IPS-20b (cell line): ENCODE measurements at regions not wholly inside any gene's neighbourhood (a gene's known extent, or its start where the extent isn't known, plus 50 kb on each side); places are given as distances from the start of the nearest gene placed in this dataset.

Experiments
- H3K27ac ChIP-seq: one replicate; pipeline ENCODE4 v1.5.1; 2013; ENCODE audit warnings: low read length
- H3K27me3 ChIP-seq: 2 replicates; pipeline ENCODE4 v1.6.1; 2013; ENCODE audit warnings: mild to moderate bottlenecking, low read length, inconsistent platforms; ENCODE audit not compliant: insufficient read depth
- H3K36me3 ChIP-seq: 2 replicates; pipeline ENCODE4 v1.6.1; 2013; ENCODE audit warnings: low read depth, mild to moderate bottlenecking, inconsistent platforms, low read length, moderate library complexity; ENCODE audit not compliant: insufficient read depth
- H3K4me1 ChIP-seq: 2 replicates; pipeline ENCODE4 v1.6.1; 2013; ENCODE audit warnings: mild to moderate bottlenecking, control low read depth, inconsistent platforms, low read length, moderate library complexity; ENCODE audit not compliant: insufficient read depth
- H3K4me3 ChIP-seq: 2 replicates; pipeline ENCODE4 v1.5.1; 2013; ENCODE audit warnings: mild to moderate bottlenecking, low read length, inconsistent platforms
- H3K9ac ChIP-seq: 2 replicates; pipeline ENCODE4 v1.6.1; 2013; ENCODE audit warnings: low read depth, mild to moderate bottlenecking, inconsistent platforms, low read length, moderate library complexity
- H3K9me3 ChIP-seq: 2 replicates; pipeline ENCODE4 v1.6.1; 2013; ENCODE audit warnings: mild to moderate bottlenecking, low read depth, low read length, inconsistent platforms; ENCODE audit not compliant: insufficient read depth

- H3K36me3 ChIP-seq = no peaks in the 10 kb centered on the region
- H3K9ac ChIP-seq = no peak overlapping the region
- H3K4me1 ChIP-seq = peaks cover 5% of the 10 kb centered on the region
- H3K27ac ChIP-seq = no peak overlapping the region
- H3K9me3 ChIP-seq = peaks cover 10% of the 10 kb centered on the region
- H3K27me3 ChIP-seq = no peaks in the 10 kb centered on the region
- H3K4me3 ChIP-seq = no peak overlapping the region
These were observed 435.0 kb upstream of the TNP1 start for GRCh38 chr2:217294818-217295217.

DNA sequence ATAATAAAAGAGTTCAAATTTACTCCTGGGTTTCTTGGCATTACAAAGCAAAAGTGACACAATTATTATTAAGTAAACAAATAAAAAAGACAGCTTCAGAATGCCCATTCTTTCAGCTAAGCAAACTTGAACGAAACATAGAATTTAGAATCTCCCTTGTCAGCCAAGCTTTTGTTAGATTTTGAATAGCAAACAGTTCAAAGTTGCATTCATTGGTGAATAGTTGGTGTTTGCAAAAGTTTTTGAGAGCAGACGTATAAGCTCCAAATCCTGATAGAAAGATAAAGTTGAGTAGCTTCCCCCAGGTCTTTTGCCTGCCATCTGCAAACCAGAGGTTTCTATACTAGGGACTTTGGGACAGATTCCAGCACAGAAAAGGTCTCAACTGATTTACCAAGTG, 434.3 kb upstream of the TNP1 start:
- Histone ChIP-seq H3K4me1 (peaks cover 11% of the 10 kb centered on the region), H3K9ac (no peak overlapping the region), H3K36me3 (no peaks in the 10 kb centered on the region), H3K27ac (no peak overlapping the region), H3K27me3 (no peaks in the 10 kb centered on the region), H3K9me3 (peaks cover 10% of the 10 kb centered on the region), H3K4me3 (no peak overlapping the region)

DNA sequence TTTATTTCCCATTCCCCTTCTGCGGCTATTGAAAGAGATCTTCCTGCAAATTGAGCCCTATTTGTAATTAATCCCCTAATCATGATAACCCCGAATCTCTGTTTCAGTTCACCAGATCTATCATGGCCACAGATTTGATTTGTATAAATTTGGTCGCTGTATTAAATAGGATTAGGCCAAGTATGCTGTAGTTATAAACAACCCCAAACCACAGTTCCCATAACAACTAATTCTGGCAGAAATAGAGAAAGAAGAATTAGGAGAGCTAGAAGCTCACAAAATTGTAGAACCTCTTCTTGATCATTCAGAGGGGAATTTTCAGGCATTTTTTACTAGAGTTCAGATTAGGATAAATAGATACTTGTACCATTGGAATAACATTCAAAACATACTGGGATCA, 433.7 kb upstream of the TNP1 start:
- no peak overlapping the region for H3K27ac ChIP-seq

GRCh38 chr2:217293046-217293445, 433.2 kb upstream of the TNP1 start:
- peaks cover 18% of the 10 kb centered on the region for H3K9me3 ChIP-seq
- no peak overlapping the region for H3K9ac ChIP-seq
- no peak overlapping the region for H3K4me3 ChIP-seq
- 0 out of 2 replicates have a peak, but pooled peaks cover 1% of the 10 kb centered on the region for H3K36me3 ChIP-seq
- H3K4me1 ChIP-seq = peaks cover 13% of the 10 kb centered on the region
- H3K27ac ChIP-seq = no peak overlapping the region
- H3K27me3 ChIP-seq = no peaks in the 10 kb centered on the region

More for the DNA sequence above, 433.7 kb upstream of the TNP1 start:
- Histone ChIP-seq H3K36me3 (no peaks in the 10 kb centered on the region), H3K4me3 (no peak overlapping the region), H3K27me3 (no peaks in the 10 kb centered on the region), H3K4me1 (peaks cover 13% of the 10 kb centered on the region), H3K9ac (no peak overlapping the region), H3K9me3 (peaks cover 13% of the 10 kb centered on the region)

DNA sequence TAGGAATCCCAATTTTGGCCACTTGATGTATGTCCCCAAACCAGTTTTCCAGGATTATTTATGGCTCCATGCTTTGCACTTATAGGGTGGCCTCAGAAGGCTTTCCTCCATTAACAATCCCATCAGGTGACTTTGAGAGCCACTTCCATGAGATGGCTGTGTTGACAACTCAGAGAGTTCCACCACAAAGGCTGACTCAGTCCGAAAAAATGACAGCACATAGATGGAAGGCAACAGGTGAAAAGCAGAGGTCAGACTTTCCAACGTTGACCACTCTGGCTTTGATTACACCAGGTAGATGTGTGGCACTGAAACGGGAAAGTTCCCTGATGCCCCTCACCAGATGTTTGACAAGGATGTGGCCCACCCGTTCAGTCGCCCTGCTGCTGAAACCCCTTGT, 431.4 kb upstream of the TNP1 start:
- Histone ChIP-seq H3K4me3 (no peak overlapping the region), H3K27ac (no peak overlapping the region), H3K9me3 (peaks cover 17% of the 10 kb centered on the region), H3K36me3 (0 out of 2 replicates have a peak, but pooled peaks cover 3% of the 10 kb centered on the region), H3K4me1 (peaks cover 13% of the 10 kb centered on the region), H3K27me3 (no peaks in the 10 kb centered on the region), H3K9ac (no peak overlapping the region)

DNA sequence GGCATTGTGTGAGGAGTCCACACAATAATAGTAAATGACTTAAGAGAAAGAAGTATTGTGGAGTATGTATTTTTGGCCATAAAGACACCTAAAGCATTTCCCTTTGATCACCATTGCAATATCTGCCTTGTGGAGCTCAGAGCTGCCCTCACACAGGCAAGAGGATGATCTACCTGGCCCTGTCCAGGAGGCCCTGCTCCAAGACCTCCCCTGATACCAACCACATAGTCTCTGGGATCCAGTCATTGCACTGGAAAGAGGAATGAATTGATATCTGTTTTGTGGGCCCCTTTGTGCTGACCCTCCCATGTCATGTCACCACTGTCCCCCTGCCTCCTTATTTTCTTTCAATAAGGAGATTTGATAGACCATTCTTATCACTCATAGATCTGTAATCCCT, 430.6 kb upstream of the TNP1 start:
- Histone ChIP-seq H3K27ac (no peak overlapping the region), H3K4me1 (peaks cover 13% of the 10 kb centered on the region), H3K9ac (no peak overlapping the region), H3K27me3 (no peaks in the 10 kb centered on the region), H3K4me3 (no peak overlapping the region), H3K36me3 (0 out of 2 replicates have a peak, but pooled peaks cover 3% of the 10 kb centered on the region), H3K9me3 (peaks cover 17% of the 10 kb centered on the region)

DNA sequence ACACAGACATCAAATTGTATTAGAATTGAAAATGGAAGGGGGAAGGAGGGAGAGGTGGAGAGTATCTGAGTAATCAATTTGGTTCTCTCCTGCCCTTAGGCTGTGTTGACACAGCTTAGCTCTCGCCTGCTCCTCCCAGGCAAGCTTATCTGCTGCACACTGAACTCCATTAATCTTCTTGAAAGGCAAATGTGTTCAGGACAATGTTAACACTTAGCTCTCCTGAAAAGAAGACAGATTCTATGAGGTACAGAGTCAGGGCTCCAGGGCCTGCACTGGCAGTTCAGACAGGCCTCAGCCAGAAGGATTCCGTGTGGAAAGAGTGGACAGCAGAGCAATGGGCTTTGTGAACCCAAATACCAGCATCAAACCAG, 430.0 kb upstream of the TNP1 start:
- Histone ChIP-seq H3K9ac (no peak overlapping the region), H3K4me3 (peak overlapping the region; percentile 38; the same call in 1 of the 2 replicates), H3K27me3 (no peaks in the 10 kb centered on the region), H3K9me3 (peaks cover 17% of the 10 kb centered on the region), H3K4me1 (peaks cover 13% of the 10 kb centered on the region), H3K27ac (no peak overlapping the region), H3K36me3 (0 out of 2 replicates have a peak, but pooled peaks cover 3% of the 10 kb centered on the region)

DNA sequence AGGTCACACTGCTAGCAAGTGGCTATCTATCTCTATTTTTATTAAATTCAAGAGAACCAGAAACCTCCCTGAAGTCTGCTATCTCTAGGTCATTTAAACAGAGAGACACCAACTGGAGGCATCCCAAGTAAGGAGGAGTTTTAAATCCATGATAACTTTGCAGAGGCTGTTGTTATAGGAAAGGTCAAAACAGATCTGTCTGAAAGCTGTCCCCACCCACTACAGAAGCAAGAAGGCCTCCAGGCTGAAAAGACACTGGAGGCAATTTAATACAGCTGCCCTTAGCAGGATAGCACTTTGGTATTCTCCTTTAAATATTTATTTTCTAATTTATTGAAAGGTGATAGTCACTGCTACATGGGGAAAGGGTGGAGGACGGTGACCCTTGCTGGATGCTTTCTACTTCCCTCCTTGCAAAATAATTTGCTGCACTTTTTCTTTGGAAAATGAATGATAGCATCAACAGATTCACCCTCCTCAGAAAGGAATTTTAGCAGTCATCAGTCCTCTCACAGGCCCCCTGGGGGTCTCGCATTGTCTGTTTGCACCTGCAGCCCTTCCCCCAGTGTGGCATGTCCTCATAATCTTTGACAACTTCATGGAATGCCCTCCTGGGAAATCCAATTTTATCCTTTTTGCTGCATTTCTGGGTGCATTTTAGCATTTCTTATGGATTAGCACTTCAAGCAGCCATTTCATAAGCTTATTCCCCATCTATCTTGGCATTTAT, 429.5 kb upstream of the TNP1 start:
- Histone ChIP-seq H3K36me3 (0 out of 2 replicates have a peak, but pooled peaks cover 3% of the 10 kb centered on the region), H3K4me1 (peaks cover 13% of the 10 kb centered on the region), H3K27me3 (no peaks in the 10 kb centered on the region), H3K9me3 (peaks cover 17% of the 10 kb centered on the region), H3K9ac (no peak overlapping the region), H3K4me3 (peak overlapping the region; percentile 38; the same call in 1 of the 2 replicates), H3K27ac (no peak overlapping the region)

GRCh38 chr2:217288472-217289063, 428.7 kb upstream of the TNP1 start:
- Histone ChIP-seq H3K9ac (no peak overlapping the region), H3K4me3 (no peak overlapping the region; the same call in 1 of the 2 replicates), H3K9me3 (peaks cover 17% of the 10 kb centered on the region), H3K36me3 (0 out of 2 replicates have a peak, but pooled peaks cover 3% of the 10 kb centered on the region), H3K27me3 (no peaks in the 10 kb centered on the region), H3K4me1 (peaks cover 13% of the 10 kb centered on the region), H3K27ac (no peak overlapping the region)

- Histone ChIP-seq H3K9ac (no peak overlapping the region), H3K36me3 (0 out of 2 replicates have a peak, but pooled peaks cover 3% of the 10 kb centered on the region), H3K4me1 (peaks cover 13% of the 10 kb centered on the region), H3K9me3 (peaks cover 17% of the 10 kb centered on the region), H3K4me3 (no peak overlapping the region), H3K27ac (no peak overlapping the region), H3K27me3 (no peaks in the 10 kb centered on the region; the same call in 1 of the 2 replicates)
These were observed 427.0 kb upstream of the TNP1 start for GRCh38 chr2:217286833-217287232.

DNA sequence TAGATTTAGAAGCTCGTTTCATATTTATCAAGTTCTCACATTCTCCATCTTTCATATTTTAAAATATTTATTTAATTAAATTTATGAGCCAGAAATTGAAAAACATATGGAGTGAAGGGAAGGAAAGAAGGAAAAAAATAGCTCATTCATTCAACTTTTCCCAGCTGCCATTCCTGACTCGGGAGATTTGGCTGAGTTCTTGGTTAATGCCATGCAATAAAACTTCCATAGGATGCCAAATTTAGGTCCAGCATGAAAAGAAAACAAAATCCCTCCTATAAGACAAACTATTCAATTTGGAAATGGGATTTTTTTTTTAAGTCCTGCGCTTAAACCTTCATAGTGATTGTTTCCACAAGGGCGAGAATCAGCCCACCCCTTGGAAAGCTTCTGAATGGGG, 426.1 kb upstream of the TNP1 start:
- Histone ChIP-seq H3K36me3 (0 out of 2 replicates have a peak, but pooled peaks cover 3% of the 10 kb centered on the region), H3K27me3 (no peaks in the 10 kb centered on the region; the same call in 1 of the 2 replicates), H3K9ac (no peak overlapping the region), H3K27ac (no peak overlapping the region), H3K4me1 (peaks cover 13% of the 10 kb centered on the region), H3K9me3 (peaks cover 17% of the 10 kb centered on the region), H3K4me3 (no peak overlapping the region)

- H3K27ac ChIP-seq = no peak overlapping the region
- no peak overlapping the region for H3K4me3 ChIP-seq
- no peak overlapping the region for H3K9ac ChIP-seq
- peaks cover 15% of the 10 kb centered on the region for H3K27me3 ChIP-seq
- no peaks in the 10 kb centered on the region for H3K4me1 ChIP-seq
- peaks cover 13% of the 10 kb centered on the region for H3K9me3 ChIP-seq
- H3K36me3 ChIP-seq = 0 out of 2 replicates have a peak, but pooled peaks cover 3% of the 10 kb centered on the region
These were observed 423.6 kb upstream of the TNP1 start for GRCh38 chr2:217283460-217283859.
